OCI-LY1 (cell line): ENCODE measurements at regions not wholly inside any gene's neighbourhood (a gene's known extent, or its start where the extent isn't known, plus 50 kb on each side); places are given as distances from the start of the nearest gene placed in this dataset.

ENCODE experiments used
- H2AFZ ChIP-seq: fragments of 200-600 bp; sonication (generic), shearing (Covaris generic); 2 replicates; pipeline ENCODE4 v1.6.0; 2014; ENCODE audit warnings: antibody characterized with exemption, mild to moderate bottlenecking, low read length
- H3F3A ChIP-seq: fragments of 200-600 bp; sonication (generic), shearing (Covaris generic); 2 replicates; pipeline ENCODE4 v1.6.0; 2014; ENCODE audit warnings: mild to moderate bottlenecking, antibody characterized with exemption, low read length, moderate library complexity; ENCODE audit not compliant: insufficient read depth
- H3K27ac ChIP-seq: fragments of 200-600 bp; sonication (generic); 2 replicates; pipeline ENCODE4 v1.5.1; 2014; ENCODE audit warnings: low read length, mixed run types, mild to moderate bottlenecking, low read depth; ENCODE audit not compliant: poor library complexity, severe bottlenecking
- H3K27me3 ChIP-seq: fragments of 200-600 bp; sonication (generic); 2 replicates; pipeline ENCODE4 v1.6.0; 2014; ENCODE audit warnings: antibody characterized with exemption, mild to moderate bottlenecking, low read length, moderate library complexity; ENCODE audit not compliant: insufficient read depth
- H3K36me3 ChIP-seq: fragments of 200-600 bp; sonication (generic); 2 replicates; pipeline ENCODE4 v1.6.1; 2014; ENCODE audit warnings: mild to moderate bottlenecking, antibody characterized with exemption, low read length, moderate library complexity, mixed read lengths; ENCODE audit not compliant: insufficient read depth
- H3K4me1 ChIP-seq: fragments of 200-600 bp; sonication (generic); 2 replicates; pipeline ENCODE4 v1.5.1; 2014; ENCODE audit warnings: mild to moderate bottlenecking, low read length, moderate library complexity; ENCODE audit not compliant: insufficient read depth, severe bottlenecking
- H3K4me2 ChIP-seq: fragments of 200-600 bp; sonication (generic), shearing (Covaris generic); 2 replicates; pipeline ENCODE4 v1.6.1; 2014; ENCODE audit warnings: low read length
- H3K4me3 ChIP-seq: fragments of 200-600 bp; sonication (generic); 2 replicates; pipeline ENCODE4 v1.5.1; 2014; ENCODE audit warnings: low read length, low read depth, mild to moderate bottlenecking, mixed read lengths; ENCODE audit not compliant: poor library complexity, severe bottlenecking
- H3K79me2 ChIP-seq: fragments of 200-600 bp; shearing (Covaris generic); 2 replicates; pipeline ENCODE4 v1.6.1; 2016; ENCODE audit warnings: mixed run types, low read length, mixed read lengths; ENCODE audit not compliant: insufficient read depth
- H3K9ac ChIP-seq: fragments of 200-600 bp; sonication (generic), shearing (Covaris generic); 2 replicates; pipeline ENCODE4 v1.6.1; 2014; ENCODE audit warnings: mild to moderate bottlenecking, low read length, mixed read lengths
- H3K9me2 ChIP-seq: fragments of 200-600 bp; sonication (generic), shearing (Covaris generic); 2 replicates; pipeline ENCODE4 v1.6.1; 2014; ENCODE audit warnings: low read depth, mild to moderate bottlenecking, low read length, mixed read lengths
- H3K9me3 ChIP-seq: fragments of 200-600 bp; shearing (Covaris generic); 2 replicates; pipeline ENCODE4 v1.6.1; 2014; ENCODE audit warnings: low read length, mixed read lengths
- H4K20me1 ChIP-seq: fragments of 200-600 bp; sonication (generic), shearing (Covaris generic); 2 replicates; pipeline ENCODE4 v1.6.0; 2016; ENCODE audit warnings: mild to moderate bottlenecking, low read length; ENCODE audit not compliant: insufficient read depth
- EZH2 ChIP-seq: fragments of 200-600 bp; sonication (generic), shearing (Covaris generic); IDR thresholded peaks from 2 replicates; pipeline ENCODE4 v1.8.0; 2017; ENCODE audit warnings: borderline replicate concordance, mixed run types, mild to moderate bottlenecking, antibody characterized with exemption, low read length, moderate library complexity, mixed read lengths
- TF ChIP-seq, protein P1 (sequence below): fragments of 200-600 bp; sonication (generic), shearing (Covaris generic); IDR thresholded peaks from 2 replicates; pipeline ENCODE4 v1.5.1; 2017; ENCODE audit warnings: mild to moderate bottlenecking, antibody characterized with exemption, low read length, moderate library complexity, mixed read lengths

- H3F3A ChIP-seq = no peaks in the 10 kb centered on the region
Observed at GRCh38 chr6:92710048-92710447, 709.3 kb downstream of the EPHA7 start.

GRCh38 chr6:92708945-92709344, 710.4 kb downstream of the EPHA7 start:
- H3F3A ChIP-seq = no peaks in the 10 kb centered on the region
- H3K36me3 ChIP-seq = no peaks in the 10 kb centered on the region
- no peaks in the 10 kb centered on the region for H3K9me3 ChIP-seq
- H3K27me3 ChIP-seq = no peaks in the 10 kb centered on the region
- H3K4me3 ChIP-seq = no peak overlapping the region
- H3K79me2 ChIP-seq = no peaks in the 10 kb centered on the region
- no peak overlapping the region for H3K27ac ChIP-seq
- no peak overlapping the region for H2AFZ ChIP-seq
- no peaks in the 10 kb centered on the region for H3K9me2 ChIP-seq
- no peaks in the 10 kb centered on the region for H4K20me1 ChIP-seq
- H3K4me2 ChIP-seq = no peak overlapping the region
- peaks cover 19% of the 10 kb centered on the region for H3K4me1 ChIP-seq
- no peak overlapping the region for H3K9ac ChIP-seq
- TF ChIP-seq, protein P1, sequence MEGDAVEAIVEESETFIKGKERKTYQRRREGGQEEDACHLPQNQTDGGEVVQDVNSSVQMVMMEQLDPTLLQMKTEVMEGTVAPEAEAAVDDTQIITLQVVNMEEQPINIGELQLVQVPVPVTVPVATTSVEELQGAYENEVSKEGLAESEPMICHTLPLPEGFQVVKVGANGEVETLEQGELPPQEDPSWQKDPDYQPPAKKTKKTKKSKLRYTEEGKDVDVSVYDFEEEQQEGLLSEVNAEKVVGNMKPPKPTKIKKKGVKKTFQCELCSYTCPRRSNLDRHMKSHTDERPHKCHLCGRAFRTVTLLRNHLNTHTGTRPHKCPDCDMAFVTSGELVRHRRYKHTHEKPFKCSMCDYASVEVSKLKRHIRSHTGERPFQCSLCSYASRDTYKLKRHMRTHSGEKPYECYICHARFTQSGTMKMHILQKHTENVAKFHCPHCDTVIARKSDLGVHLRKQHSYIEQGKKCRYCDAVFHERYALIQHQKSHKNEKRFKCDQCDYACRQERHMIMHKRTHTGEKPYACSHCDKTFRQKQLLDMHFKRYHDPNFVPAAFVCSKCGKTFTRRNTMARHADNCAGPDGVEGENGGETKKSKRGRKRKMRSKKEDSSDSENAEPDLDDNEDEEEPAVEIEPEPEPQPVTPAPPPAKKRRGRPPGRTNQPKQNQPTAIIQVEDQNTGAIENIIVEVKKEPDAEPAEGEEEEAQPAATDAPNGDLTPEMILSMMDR = no peak
- TF ChIP-seq EZH2 = no peak

More at GRCh38 chr6:92710048-92710447, 709.3 kb downstream of the EPHA7 start:
- no peak overlapping the region for H3K9ac ChIP-seq
- TF ChIP-seq EZH2 = no peak
- TF ChIP-seq, protein P1 = no peak
- no peaks in the 10 kb centered on the region for H3K9me2 ChIP-seq
- H3K4me3 ChIP-seq = no peak overlapping the region
- H3K27me3 ChIP-seq = no peaks in the 10 kb centered on the region
- no peaks in the 10 kb centered on the region for H3K36me3 ChIP-seq
- H3K9me3 ChIP-seq = no peaks in the 10 kb centered on the region
- no peak overlapping the region for H3K4me2 ChIP-seq
- no peak overlapping the region for H2AFZ ChIP-seq
- no peak overlapping the region for H3K27ac ChIP-seq
- no peaks in the 10 kb centered on the region for H3K79me2 ChIP-seq
- peaks cover 25% of the 10 kb centered on the region for H3K4me1 ChIP-seq
- H4K20me1 ChIP-seq = no peaks in the 10 kb centered on the region

- peaks cover 19% of the 10 kb centered on the region for H3K4me1 ChIP-seq
- H4K20me1 ChIP-seq = no peaks in the 10 kb centered on the region
- no peaks in the 10 kb centered on the region for H3K9me3 ChIP-seq
- no peak overlapping the region for H3K4me3 ChIP-seq
- TF ChIP-seq, protein P1 = no peak
- TF ChIP-seq EZH2 = no peak
- H3K36me3 ChIP-seq = no peaks in the 10 kb centered on the region
- H2AFZ ChIP-seq = no peak overlapping the region
- H3K9ac ChIP-seq = no peak overlapping the region
- no peak overlapping the region for H3K27ac ChIP-seq
- no peaks in the 10 kb centered on the region for H3K9me2 ChIP-seq
- no peaks in the 10 kb centered on the region for H3K79me2 ChIP-seq
- H3F3A ChIP-seq = no peaks in the 10 kb centered on the region
- H3K27me3 ChIP-seq = no peaks in the 10 kb centered on the region
- H3K4me2 ChIP-seq = no peak overlapping the region
Observed at GRCh38 chr6:92708270-92708669, 711.1 kb downstream of the EPHA7 start.
